ENCODE measurements at regions not wholly inside any gene's neighbourhood (a gene's known extent, or its start where the extent isn't known, plus 50 kb on each side); places are given as distances from the start of the nearest gene placed in this dataset.
"Not testable (repeated sequence)": the region's sequence is repeated elsewhere in the genome, so short reads cannot be mapped to it uniquely, and the experiment has no call there.

- Mint-ChIP-seq H3K9me3 (no peaks in the 10 kb centered on the region), H3K27me3 (ENCODE audit: low read depth) (no peaks in the 10 kb centered on the region), H3K4me3 (ENCODE audit: low read depth) (no peak overlapping the region), H3K27ac (no peak overlapping the region), H3K36me3 (ENCODE audit: low read depth) (no peaks in the 10 kb centered on the region), H3K4me1 (ENCODE audit: low read depth) (no peaks in the 10 kb centered on the region)
- intact Hi-C loops (cut with micrococcal nuclease): no loop called here
- no peak for DNase-seq (ENCODE audit: low spot score)
Observed at GRCh38 chr6:163876391-163876790, 461.9 kb downstream of the QKI start.

GRCh38 chr6:163874784-163875183 is 460.3 kb downstream of the QKI start:
- DNase-seq (ENCODE audit: low spot score): no peak
- Mint-ChIP-seq H3K4me1 (ENCODE audit: low read depth) (no peaks in the 10 kb centered on the region), H3K4me3 (ENCODE audit: low read depth) (no peak overlapping the region), H3K27ac (no peak overlapping the region), H3K9me3 (no peaks in the 10 kb centered on the region), H3K27me3 (ENCODE audit: low read depth) (no peaks in the 10 kb centered on the region), H3K36me3 (ENCODE audit: low read depth) (no peaks in the 10 kb centered on the region)
- intact Hi-C loops (cut with micrococcal nuclease): no loop called here

DNA sequence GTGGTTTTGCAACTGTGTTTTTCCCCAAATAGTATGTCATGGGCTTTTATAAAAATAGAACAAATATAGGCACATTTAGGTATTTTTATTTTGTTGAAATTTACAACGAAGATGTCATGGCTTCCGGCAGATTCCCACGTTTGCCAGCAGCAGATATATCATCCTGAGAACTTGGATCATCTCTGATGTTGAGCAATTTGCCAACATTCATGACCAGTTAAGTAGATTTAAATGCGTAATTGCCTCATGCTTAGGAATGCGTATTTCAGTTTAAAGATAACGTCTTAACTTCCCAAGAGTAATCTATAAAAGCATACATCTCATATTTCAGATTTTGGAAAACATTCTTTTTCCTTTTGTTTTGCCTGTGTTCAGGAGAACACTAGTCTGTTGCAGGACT is 457.8 kb downstream of the QKI start:
- no peaks in the 10 kb centered on the region for H3K4me1 Mint-ChIP-seq (ENCODE audit: low read depth)
- H3K36me3 Mint-ChIP-seq (ENCODE audit: low read depth): no peaks in the 10 kb centered on the region
- DNase-seq (ENCODE audit: low spot score): no peak
- H3K27me3 Mint-ChIP-seq (ENCODE audit: low read depth): no peaks in the 10 kb centered on the region
- no peak overlapping the region for H3K4me3 Mint-ChIP-seq (ENCODE audit: low read depth)
- no peaks in the 10 kb centered on the region for H3K9me3 Mint-ChIP-seq
- intact Hi-C loops (cut with micrococcal nuclease): no loop called here
- no peak overlapping the region for H3K27ac Mint-ChIP-seq

GRCh38 chr6:163871616-163872015 is 457.1 kb downstream of the QKI start:
- Mint-ChIP-seq H3K9me3 (no peaks in the 10 kb centered on the region), H3K4me3 (ENCODE audit: low read depth) (no peak overlapping the region), H3K36me3 (ENCODE audit: low read depth) (no peaks in the 10 kb centered on the region), H3K27ac (no peak overlapping the region), H3K4me1 (ENCODE audit: low read depth) (no peaks in the 10 kb centered on the region), H3K27me3 (ENCODE audit: low read depth) (no peaks in the 10 kb centered on the region)
- intact Hi-C loops (cut with micrococcal nuclease): no loop called here
- no peak for DNase-seq (ENCODE audit: low spot score)

DNA sequence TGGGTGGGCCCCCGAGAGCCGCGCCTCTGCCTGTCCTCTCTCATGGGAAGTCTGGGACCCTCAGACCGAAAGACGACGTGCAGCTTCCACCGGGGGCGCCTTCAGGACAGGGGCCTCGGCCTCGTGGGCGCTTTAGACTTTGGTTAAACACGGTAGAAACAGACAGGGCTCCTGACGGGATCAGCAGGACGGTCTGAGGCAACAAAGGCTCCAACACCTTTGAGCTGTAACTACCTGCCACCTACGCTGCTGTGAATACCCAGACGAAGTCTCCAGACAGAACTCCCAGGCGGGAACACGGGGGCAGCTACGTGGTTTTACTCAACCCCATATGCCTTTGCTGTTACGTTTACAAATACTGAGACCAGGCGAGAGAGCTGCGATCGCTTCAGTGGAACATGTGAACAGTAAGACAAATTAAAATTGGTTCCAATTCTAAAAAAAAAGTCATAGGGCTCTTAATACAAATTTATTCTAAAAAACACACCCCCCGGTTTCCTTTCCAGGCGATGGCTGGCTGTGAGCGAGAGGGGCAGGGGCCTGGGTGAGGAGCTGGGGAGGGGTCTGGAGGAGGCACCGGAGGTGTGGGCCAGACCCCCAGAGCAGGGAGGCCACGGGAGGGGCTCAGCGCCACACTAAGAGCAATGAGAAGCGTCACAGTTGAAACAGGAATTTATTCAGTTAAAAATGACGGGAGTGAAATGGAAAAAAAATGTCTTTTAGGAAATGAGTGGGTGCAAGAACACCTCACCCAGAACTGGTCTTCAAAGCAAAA is 453.2 kb downstream of the QKI start:
- Mint-ChIP-seq H3K4me1 (ENCODE audit: low read depth) (no peaks in the 10 kb centered on the region), H3K4me3 (ENCODE audit: low read depth) (no peak overlapping the region), H3K27ac (no peak overlapping the region), H3K36me3 (ENCODE audit: low read depth) (no peaks in the 10 kb centered on the region), H3K9me3 (no peaks in the 10 kb centered on the region), H3K27me3 (ENCODE audit: low read depth) (no peaks in the 10 kb centered on the region)
- intact Hi-C loops (cut with micrococcal nuclease): no loop called here
- DNase-seq (ENCODE audit: low spot score): no peak

- no peak overlapping the region for H3K4me3 Mint-ChIP-seq (ENCODE audit: low read depth)
- H3K9me3 Mint-ChIP-seq: no peaks in the 10 kb centered on the region
- H3K4me1 Mint-ChIP-seq (ENCODE audit: low read depth): no peaks in the 10 kb centered on the region
Observed at GRCh38 chr6:163866192-163866591, 451.7 kb downstream of the QKI start.

GRCh38 chr6:163863565-163863964 is 449.0 kb downstream of the QKI start:
- Mint-ChIP-seq H3K4me3 (ENCODE audit: low read depth) (no peak overlapping the region), H3K9me3 (no peaks in the 10 kb centered on the region)

More at GRCh38 chr6:163866192-163866591, 451.7 kb downstream of the QKI start:
- intact Hi-C loops (cut with micrococcal nuclease): no loop called here
- DNase-seq (ENCODE audit: low spot score): no peak
- Mint-ChIP-seq H3K27me3 (ENCODE audit: low read depth) (no peaks in the 10 kb centered on the region), H3K36me3 (ENCODE audit: low read depth) (no peaks in the 10 kb centered on the region), H3K27ac (no peak overlapping the region)

GRCh38 chr6:163862701-163863100 is 448.2 kb downstream of the QKI start:
- intact Hi-C loops (cut with micrococcal nuclease): no loop called here
- H3K9me3 Mint-ChIP-seq: no peaks in the 10 kb centered on the region
- DNase-seq (ENCODE audit: low spot score): no peak

More at GRCh38 chr6:163863565-163863964, 449.0 kb downstream of the QKI start:
- Mint-ChIP-seq H3K4me1 (ENCODE audit: low read depth) (no peaks in the 10 kb centered on the region), H3K27ac (no peak overlapping the region), H3K27me3 (ENCODE audit: low read depth) (peaks cover 3% of the 10 kb centered on the region), H3K36me3 (ENCODE audit: low read depth) (no peaks in the 10 kb centered on the region)
- DNase-seq (ENCODE audit: low spot score): no peak
- intact Hi-C loops (cut with micrococcal nuclease): no loop called here

GRCh38 chr6:163861627-163862026 is 447.1 kb downstream of the QKI start:
- intact Hi-C loops (cut with micrococcal nuclease): no loop called here
- H3K9me3 Mint-ChIP-seq: no peaks in the 10 kb centered on the region
- no peaks in the 10 kb centered on the region for H3K36me3 Mint-ChIP-seq (ENCODE audit: low read depth)
- no peak overlapping the region for H3K27ac Mint-ChIP-seq
- no peak overlapping the region for H3K4me3 Mint-ChIP-seq (ENCODE audit: low read depth)
- H3K4me1 Mint-ChIP-seq (ENCODE audit: low read depth): no peaks in the 10 kb centered on the region
- H3K27me3 Mint-ChIP-seq (ENCODE audit: low read depth): peaks cover 3% of the 10 kb centered on the region
- no peak for DNase-seq (ENCODE audit: low spot score)

More at GRCh38 chr6:163862701-163863100, 448.2 kb downstream of the QKI start:
- Mint-ChIP-seq H3K36me3 (ENCODE audit: low read depth) (no peaks in the 10 kb centered on the region), H3K27me3 (ENCODE audit: low read depth) (peaks cover 3% of the 10 kb centered on the region), H3K27ac (no peak overlapping the region), H3K4me1 (ENCODE audit: low read depth) (no peaks in the 10 kb centered on the region), H3K4me3 (ENCODE audit: low read depth) (no peak overlapping the region)

DNA sequence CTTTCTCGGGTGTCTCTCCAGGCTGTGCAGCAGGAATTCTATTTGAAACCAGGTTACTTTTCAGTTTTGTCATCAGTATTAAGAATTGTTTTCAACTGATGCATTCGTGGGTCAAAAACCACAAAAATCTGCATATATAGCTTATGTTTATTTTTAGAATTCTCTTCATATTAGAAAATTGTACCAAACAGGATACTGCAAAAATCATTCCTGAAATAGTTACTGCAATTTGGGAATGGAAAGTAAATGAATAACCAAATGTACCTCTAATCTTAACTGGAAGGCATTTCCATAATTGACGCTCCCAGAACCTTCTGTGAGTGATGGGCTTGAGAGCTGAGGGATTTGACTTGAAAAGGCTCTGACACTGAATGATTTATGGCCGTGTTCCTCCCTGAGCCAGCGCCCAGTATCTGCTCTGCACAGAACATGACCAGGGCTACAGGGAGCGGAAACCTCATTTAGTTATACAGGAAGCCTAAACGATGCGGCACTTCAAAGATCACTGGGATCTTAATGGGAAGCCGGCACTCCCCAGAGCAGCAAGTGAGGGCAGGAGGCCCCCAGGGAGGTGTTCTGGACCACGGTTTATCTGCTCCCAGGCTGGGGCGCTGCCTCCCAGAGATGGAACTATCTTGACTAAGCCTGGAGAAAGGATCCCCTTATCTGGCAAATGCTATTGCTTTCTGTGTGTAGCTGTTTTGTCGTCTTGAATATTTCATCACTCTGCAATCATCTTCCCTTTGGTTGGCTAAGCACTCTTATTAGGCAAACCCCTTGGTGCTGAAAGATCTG is 446.0 kb downstream of the QKI start:
- Mint-ChIP-seq H3K27me3 (ENCODE audit: low read depth) (peaks cover 3% of the 10 kb centered on the region), H3K27ac (no peak overlapping the region), H3K36me3 (ENCODE audit: low read depth) (no peaks in the 10 kb centered on the region), H3K9me3 (no peaks in the 10 kb centered on the region), H3K4me1 (ENCODE audit: low read depth) (no peaks in the 10 kb centered on the region), H3K4me3 (ENCODE audit: low read depth) (no peak overlapping the region)
- intact Hi-C loops (cut with micrococcal nuclease): no loop called here
- no peak for DNase-seq (ENCODE audit: low spot score)

DNA sequence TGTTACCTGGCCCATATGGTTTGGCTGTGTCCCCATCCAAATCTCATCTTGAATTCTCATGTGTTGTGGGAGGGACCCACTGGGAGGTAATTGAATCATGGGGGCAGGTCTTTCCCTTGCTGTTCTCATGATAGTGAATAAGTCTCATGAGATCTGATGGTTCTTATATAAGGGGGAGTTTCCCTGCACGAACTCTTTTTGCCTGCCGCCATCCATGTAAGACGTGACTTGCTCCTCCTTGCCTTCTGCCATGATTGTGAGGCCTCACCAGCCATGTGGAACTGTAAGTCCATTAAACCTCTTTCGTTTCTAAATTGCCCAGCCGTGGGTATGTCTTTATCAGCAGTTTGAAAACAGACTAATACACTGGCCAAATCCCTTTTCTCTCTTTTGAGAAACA is 444.4 kb downstream of the QKI start:
- DNase-seq (ENCODE audit: low spot score); H3K4me3 Mint-ChIP-seq (ENCODE audit: low read depth); H3K27ac Mint-ChIP-seq; H3K27me3 Mint-ChIP-seq (ENCODE audit: low read depth); H3K9me3 Mint-ChIP-seq; H3K4me1 Mint-ChIP-seq (ENCODE audit: low read depth); H3K36me3 Mint-ChIP-seq (ENCODE audit: low read depth); intact Hi-C loops (cut with micrococcal nuclease): not testable (repeated sequence)

- H3K27me3 Mint-ChIP-seq (ENCODE audit: low read depth): peaks cover 3% of the 10 kb centered on the region
- H3K27ac Mint-ChIP-seq: no peak overlapping the region
- intact Hi-C loops (cut with micrococcal nuclease): no loop called here
- H3K4me1 Mint-ChIP-seq (ENCODE audit: low read depth): no peaks in the 10 kb centered on the region
- H3K9me3 Mint-ChIP-seq: no peaks in the 10 kb centered on the region
- H3K36me3 Mint-ChIP-seq (ENCODE audit: low read depth): no peaks in the 10 kb centered on the region
- H3K4me3 Mint-ChIP-seq (ENCODE audit: low read depth): no peak overlapping the region
- no peak for DNase-seq (ENCODE audit: low spot score)
Observed at GRCh38 chr6:163857421-163857820, 442.9 kb downstream of the QKI start.

GRCh38 chr6:163850874-163851273 is 436.4 kb downstream of the QKI start:
- Mint-ChIP-seq H3K27ac (no peak overlapping the region), H3K9me3 (peaks cover 6% of the 10 kb centered on the region), H3K4me1 (ENCODE audit: low read depth) (no peaks in the 10 kb centered on the region), H3K36me3 (ENCODE audit: low read depth) (no peaks in the 10 kb centered on the region), H3K4me3 (ENCODE audit: low read depth) (no peak overlapping the region), H3K27me3 (ENCODE audit: low read depth) (no peaks in the 10 kb centered on the region)
- intact Hi-C loops (cut with micrococcal nuclease): no loop called here
- no peak for DNase-seq (ENCODE audit: low spot score)
